Lung (tissue), 11 donors: ENCODE measurements at regions not wholly inside any gene's neighbourhood (a gene's known extent, or its start where the extent isn't known, plus 50 kb on each side); places are given as distances from the start of the nearest gene placed in this dataset.
A peak's percentile ranks its signal among the peaks of the same experiment; 100 is the strongest.
"Not testable (repeated sequence)": the region's sequence is repeated elsewhere in the genome, so short reads cannot be mapped to it uniquely, and the experiment has no call there.

ENCODE experiments used
- ATAC-seq: fragments of 200-7000 bp; cut with Tn5 transposase; one replicate; pipeline ENCODE4 v1.9.1; 2020; ENCODE audit warnings: moderate number of reproducible peaks; ENCODE audit not compliant: insufficient read depth, low FRiP score
- DNase-seq, 3 donors: peaks; one replicate each; pipeline ENCODE4 v3.0.0-alpha.2; 2013 to 2017
- H3K27ac ChIP-seq, 2 donors: one replicate each; pipeline ENCODE4 v1.5.1; 2013; ENCODE audit warnings: mild to moderate bottlenecking in 2 of 2, moderate library complexity in 2 of 2, control low read depth in 1 of 2, inconsistent platforms in 1 of 2, low read depth in 1 of 2, low read length in 1 of 2
- H3K27me3 ChIP-seq, 3 donors: one replicate each; pipeline ENCODE4 v1.5.1; 2013; ENCODE audit warnings: low read length in 2 of 3; ENCODE audit not compliant: control insufficient read depth in 3 of 3, insufficient read depth in 3 of 3
- H3K36me3 ChIP-seq, 4 donors: one replicate each; pipeline ENCODE4 v1.5.1; 2013; ENCODE audit warnings: low read length in 4 of 4, mild to moderate bottlenecking in 1 of 4, moderate library complexity in 1 of 4; ENCODE audit not compliant: control insufficient read depth in 4 of 4, insufficient read depth in 4 of 4
- H3K4me1 ChIP-seq, 5 donors: one replicate each; pipeline ENCODE4 v1.5.1; 2013; ENCODE audit warnings: low read length in 5 of 5, mild to moderate bottlenecking in 2 of 5, moderate library complexity in 1 of 5; ENCODE audit not compliant: control insufficient read depth in 5 of 5, insufficient read depth in 5 of 5
- H3K4me3 ChIP-seq: one replicate; pipeline ENCODE4 v1.5.1; 2013; ENCODE audit warnings: mild to moderate bottlenecking, control low read depth, moderate library complexity
- H3K9ac ChIP-seq, 2 donors: one replicate each; pipeline ENCODE4 v1.5.1; 2013; ENCODE audit warnings: low read length in 2 of 2, control low read depth in 1 of 2; ENCODE audit not compliant: insufficient read depth in 1 of 2
- H3K9me3 ChIP-seq, 4 donors: one replicate each; pipeline ENCODE4 v1.5.1; 2013; ENCODE audit warnings: low read length in 3 of 4, mild to moderate bottlenecking in 1 of 4, moderate library complexity in 1 of 4; ENCODE audit not compliant: control insufficient read depth in 4 of 4, insufficient read depth in 3 of 4
- CTCF ChIP-seq: IDR thresholded peaks from 2 replicates; pipeline ENCODE4 v1.5.1; 2012; ENCODE audit warnings: mild to moderate bottlenecking; ENCODE audit errors: control extremely low read depth, extremely low read depth
- WGBS, 2 donors: extraction: QIAGEN DNeasy Blood & Tissue Kit; methylation state at CpG; one replicate each; pipeline ENCODE4 v1.1.7; 2013; 5-methylcytosine and 5-hydroxymethylcytosine counted together
- donor health status: control.
- donor health status: control.
- donor health status: Bipolar disorder and iron deficiency.
- donor health status: healthy.
- donor health status: DM: yes; HTN: yes; CAD: no.

GRCh38 chr4:32931475-32931874 is 2211.3 kb downstream of the PCDH7 start:
- DNase-seq, result no peak
- no peak overlapping the region for H3K4me3 ChIP-seq
- no peaks in the 10 kb centered on the region for H3K27me3 ChIP-seq
- peaks cover 0 to 8% (median 0%) of the 10 kb centered on the region in 5 donors for H3K4me1 ChIP-seq
- TF ChIP-seq CTCF, result no peak
- H3K36me3 ChIP-seq, result no peaks in the 10 kb centered on the region
- no peak overlapping the region for H3K27ac ChIP-seq
- ATAC-seq, result no peak
- 40 to 49% methylated on average over 3 of the region's 3 CpGs for WGBS, 2 donors
- H3K9ac ChIP-seq, result no peak overlapping the region
- H3K9me3 ChIP-seq, result no peaks in the 10 kb centered on the region

GRCh38 chr4:32932156-32932555 is 2212.0 kb downstream of the PCDH7 start:
- no peak for TF ChIP-seq CTCF

GRCh38 chr4:32939222-32939621 is 2219.1 kb downstream of the PCDH7 start:
- not testable (repeated sequence) for H3K36me3 ChIP-seq, DNase-seq, ATAC-seq, H3K9ac ChIP-seq, H3K4me3 ChIP-seq, H3K4me1 ChIP-seq, H3K27me3 ChIP-seq, H3K9me3 ChIP-seq, H3K27ac ChIP-seq

More at GRCh38 chr4:32932156-32932555, 2212.0 kb downstream of the PCDH7 start:
- Histone ChIP-seq H3K9ac (no peak overlapping the region), H3K27me3 (no peaks in the 10 kb centered on the region), H3K27ac (no peak overlapping the region), H3K9me3 (no peaks in the 10 kb centered on the region), H3K4me1 (peaks cover 0 to 8% (median 0%) of the 10 kb centered on the region in 5 donors), H3K4me3 (no peak overlapping the region), H3K36me3 (no peaks in the 10 kb centered on the region)
- ATAC-seq, result no peak
- no peak for DNase-seq

- Histone ChIP-seq H3K9ac (no peak overlapping the region), H3K9me3 (no peaks in the 10 kb centered on the region), H3K27me3 (no peaks in the 10 kb centered on the region), H3K27ac (no peak overlapping the region), H3K4me3 (no peak overlapping the region), H3K36me3 (no peaks in the 10 kb centered on the region), H3K4me1 (peaks cover 0 to 4% (median 0%) of the 10 kb centered on the region in 5 donors)
- ATAC-seq, result no peak
- DNase-seq, result peak in 2 of 3 donors; percentile 38 to 67
- WGBS, 2 donors, result 79 to 88% methylated on average over 3 of the region's 3 CpGs
- TF ChIP-seq CTCF, result no peak
Measured at GRCh38 chr4:32950866-32951265, 2230.7 kb downstream of the PCDH7 start.
